ENCODE measurements at regions not wholly inside any gene's neighbourhood (a gene's known extent, or its start where the extent isn't known, plus 50 kb on each side); places are given as distances from the start of the nearest gene placed in this dataset.
A peak's percentile ranks its signal among the peaks of the same experiment; 100 is the strongest.

- H3K27ac ChIP-seq: no peak overlapping the region
- no peak for TF ChIP-seq CTCF (IDR thresholded peaks at IDR 0.05; ENCODE audit: low read depth, low read length)
- no peaks in the 10 kb centered on the region for H3K27me3 ChIP-seq
- H3K9me3 ChIP-seq (ENCODE audit: low read depth): no peaks in the 10 kb centered on the region
- no peaks in the 10 kb centered on the region for H3K4me1 ChIP-seq (ENCODE audit: low read depth)
- H3K36me3 ChIP-seq: no peaks in the 10 kb centered on the region
- DNase-seq (ENCODE audit: low read depth in 1 of 2, low spot score in 1 of 2): no peak
- no peak overlapping the region for H3K4me3 ChIP-seq
Observed at GRCh38 chr5:128615578-128615977, 77.5 kb upstream of the FBN2 start.

GRCh38 chr5:128626536-128627090 lies 88.6 kb upstream of the FBN2 start:
- H3K4me1 ChIP-seq (ENCODE audit: low read depth): no peaks in the 10 kb centered on the region
- no peak for DNase-seq (ENCODE audit: low read depth in 1 of 2, low spot score in 1 of 2)
- no peaks in the 10 kb centered on the region for H3K36me3 ChIP-seq
- H3K9me3 ChIP-seq (ENCODE audit: low read depth): no peaks in the 10 kb centered on the region
- TF ChIP-seq CTCF (IDR thresholded peaks at IDR 0.05; ENCODE audit: low read depth, low read length): no peak
- no peaks in the 10 kb centered on the region for H3K27me3 ChIP-seq
- no peak overlapping the region for H3K4me3 ChIP-seq
- H3K27ac ChIP-seq: no peak overlapping the region

- no peak overlapping the region for H3K4me3 ChIP-seq
- DNase-seq (ENCODE audit: low read depth in 1 of 2, low spot score in 1 of 2): no peak
- no peaks in the 10 kb centered on the region for H3K4me1 ChIP-seq (ENCODE audit: low read depth)
- no peaks in the 10 kb centered on the region for H3K36me3 ChIP-seq
- TF ChIP-seq CTCF (IDR thresholded peaks at IDR 0.05; ENCODE audit: low read depth, low read length): no peak
- H3K27me3 ChIP-seq: no peaks in the 10 kb centered on the region
- no peaks in the 10 kb centered on the region for H3K9me3 ChIP-seq (ENCODE audit: low read depth)
- H3K27ac ChIP-seq: no peak overlapping the region
Observed at GRCh38 chr5:128627939-128628338, 89.9 kb upstream of the FBN2 start.

GRCh38 chr5:128629157-128629556 lies 91.1 kb upstream of the FBN2 start:
- no peak overlapping the region for H3K27ac ChIP-seq
- H3K27me3 ChIP-seq: no peaks in the 10 kb centered on the region
- no peak for TF ChIP-seq CTCF (IDR thresholded peaks at IDR 0.05; ENCODE audit: low read depth, low read length)
- DNase-seq (ENCODE audit: low read depth in 1 of 2, low spot score in 1 of 2): peak; percentile 0 to 16
- H3K4me1 ChIP-seq (ENCODE audit: low read depth): no peaks in the 10 kb centered on the region
- no peaks in the 10 kb centered on the region for H3K36me3 ChIP-seq
- no peak overlapping the region for H3K4me3 ChIP-seq
- H3K9me3 ChIP-seq (ENCODE audit: low read depth): no peaks in the 10 kb centered on the region

GRCh38 chr5:128630121-128630520 lies 92.1 kb upstream of the FBN2 start:
- Histone ChIP-seq H3K4me3 (no peak overlapping the region), H3K9me3 (ENCODE audit: low read depth) (no peaks in the 10 kb centered on the region), H3K36me3 (no peaks in the 10 kb centered on the region), H3K27me3 (no peaks in the 10 kb centered on the region), H3K27ac (no peak overlapping the region), H3K4me1 (ENCODE audit: low read depth) (no peaks in the 10 kb centered on the region)
- TF ChIP-seq CTCF (IDR thresholded peaks at IDR 0.05; ENCODE audit: low read depth, low read length): no peak
- DNase-seq (ENCODE audit: low read depth in 1 of 2, low spot score in 1 of 2): no peak

- Histone ChIP-seq H3K9me3 (ENCODE audit: low read depth) (no peaks in the 10 kb centered on the region), H3K4me1 (ENCODE audit: low read depth) (no peaks in the 10 kb centered on the region), H3K27ac (no peak overlapping the region), H3K36me3 (no peaks in the 10 kb centered on the region), H3K4me3 (no peak overlapping the region), H3K27me3 (no peaks in the 10 kb centered on the region)
- DNase-seq (ENCODE audit: low read depth in 1 of 2, low spot score in 1 of 2): no peak
- no peak for TF ChIP-seq CTCF (IDR thresholded peaks at IDR 0.05; ENCODE audit: low read depth, low read length)
Observed at GRCh38 chr5:128631771-128632170, 93.7 kb upstream of the FBN2 start.

Data from cardiac muscle cell (in vitro differentiated cells and primary cell).